ENCODE measurements at regions not wholly inside any gene's neighbourhood (a gene's known extent, or its start where the extent isn't known, plus 50 kb on each side); places are given as distances from the start of the nearest gene placed in this dataset.
"Not testable (repeated sequence)": the region's sequence is repeated elsewhere in the genome, so short reads cannot be mapped to it uniquely, and the experiment has no call there.

DNA sequence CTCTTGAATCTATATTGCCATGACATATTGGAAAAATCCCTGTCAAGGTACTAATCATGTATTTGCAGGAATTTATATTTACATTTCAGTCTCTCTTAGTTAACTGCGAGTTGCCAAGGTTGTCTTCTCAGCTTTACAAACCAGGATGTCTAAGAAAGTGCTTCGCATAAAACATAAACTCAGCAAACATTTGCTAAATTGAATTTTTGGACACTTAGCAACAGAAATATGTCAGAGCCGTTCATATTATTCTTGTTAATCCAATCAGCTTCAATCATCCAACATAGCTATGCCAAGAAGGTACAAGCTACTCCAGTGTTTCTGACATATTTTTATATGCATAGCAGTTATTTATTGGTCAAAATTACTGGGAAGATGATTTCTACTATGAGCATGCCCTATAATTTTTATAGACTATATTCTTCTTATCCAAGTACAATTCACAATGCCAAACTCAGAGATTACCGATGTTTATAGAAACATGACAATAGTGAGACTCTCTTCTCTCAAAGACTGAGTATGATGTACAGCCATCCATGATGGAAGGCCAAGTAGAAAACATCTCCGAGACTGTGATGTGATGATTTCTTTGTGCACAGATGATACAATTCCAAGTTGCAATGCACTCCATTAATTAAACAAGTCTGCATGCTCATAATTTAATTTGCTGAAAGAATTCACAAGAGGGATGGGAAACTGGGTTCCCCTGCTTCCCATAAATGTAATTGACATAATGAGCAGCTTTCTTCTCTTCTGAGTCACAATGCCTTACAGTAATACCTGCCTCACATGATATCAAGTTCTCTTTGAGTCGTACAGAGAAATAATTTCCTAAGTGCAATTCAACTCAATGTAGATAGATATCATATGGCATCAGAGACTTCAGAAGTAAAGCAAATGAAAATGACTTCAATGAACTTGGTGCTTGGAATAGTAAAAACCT, 776.3 kb downstream of the EFNB2 start:
- no peak for DNase-seq (ENCODE audit: extremely low read depth in 1 of 2, low read depth in 1 of 2)

DNA sequence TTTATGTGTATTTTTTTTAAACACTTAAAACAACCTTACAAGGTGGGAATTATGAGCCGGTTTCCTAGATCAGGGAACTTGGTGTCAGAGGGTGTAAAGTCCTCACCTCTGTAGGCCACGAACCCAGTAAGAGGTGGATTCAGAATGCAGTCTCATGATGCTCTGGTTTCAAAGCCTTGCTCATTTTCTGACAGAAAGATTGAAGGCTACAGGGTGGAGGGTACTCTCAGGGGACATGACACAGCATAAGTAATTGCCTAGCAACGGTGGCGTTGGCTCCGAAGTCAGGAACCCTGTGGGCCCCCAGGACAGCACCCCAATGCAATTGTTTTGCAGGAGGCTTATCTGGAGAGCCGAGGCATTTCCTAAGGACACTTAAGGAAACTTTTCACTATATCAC, 794.7 kb downstream of the EFNB2 start:
- DNase-seq (ENCODE audit: extremely low read depth in 1 of 2, low read depth in 1 of 2) = no peak

DNA sequence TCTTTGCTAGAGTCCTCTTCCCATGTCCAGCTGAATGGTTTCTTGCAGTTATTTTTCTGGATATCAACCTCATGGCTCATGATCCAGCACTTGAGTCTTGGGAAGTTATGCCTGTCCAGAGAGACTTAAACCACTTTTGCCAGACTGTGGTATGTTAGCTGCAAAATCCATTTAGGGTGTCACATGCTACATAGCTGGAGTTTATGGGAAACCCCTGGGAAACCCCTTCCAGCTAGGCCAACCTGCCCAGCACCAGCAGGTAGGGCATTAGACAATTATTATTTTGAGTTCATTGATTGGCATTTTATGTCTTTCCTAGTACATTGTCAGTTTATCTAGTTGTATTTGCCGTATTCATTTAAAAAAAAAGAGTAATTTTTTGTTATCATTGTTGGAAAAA, 797.8 kb downstream of the EFNB2 start:
- DNase-seq (ENCODE audit: extremely low read depth in 1 of 2, low read depth in 1 of 2) = no peak

DNA sequence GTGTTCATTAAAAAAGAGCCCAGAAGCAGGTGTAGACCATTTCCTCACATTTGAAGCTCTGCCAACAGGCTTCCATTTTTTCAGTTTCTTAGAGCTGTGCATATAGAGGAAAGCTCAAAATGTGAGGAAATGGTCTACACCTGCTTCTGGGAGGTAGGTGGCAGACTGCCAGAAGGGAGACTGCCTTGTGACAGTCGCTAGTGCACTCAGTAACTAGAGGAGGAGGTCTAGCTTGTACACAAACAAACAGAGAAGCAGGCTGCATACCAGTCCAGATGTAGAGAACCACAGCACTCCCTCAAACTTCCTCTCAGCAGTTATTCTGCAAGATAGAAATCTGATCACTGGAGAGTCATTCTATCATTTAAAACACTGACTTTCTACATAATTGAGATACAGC, 800.2 kb downstream of the EFNB2 start:
- DNase-seq (ENCODE audit: extremely low read depth in 1 of 2, low read depth in 1 of 2) = no peak

DNA sequence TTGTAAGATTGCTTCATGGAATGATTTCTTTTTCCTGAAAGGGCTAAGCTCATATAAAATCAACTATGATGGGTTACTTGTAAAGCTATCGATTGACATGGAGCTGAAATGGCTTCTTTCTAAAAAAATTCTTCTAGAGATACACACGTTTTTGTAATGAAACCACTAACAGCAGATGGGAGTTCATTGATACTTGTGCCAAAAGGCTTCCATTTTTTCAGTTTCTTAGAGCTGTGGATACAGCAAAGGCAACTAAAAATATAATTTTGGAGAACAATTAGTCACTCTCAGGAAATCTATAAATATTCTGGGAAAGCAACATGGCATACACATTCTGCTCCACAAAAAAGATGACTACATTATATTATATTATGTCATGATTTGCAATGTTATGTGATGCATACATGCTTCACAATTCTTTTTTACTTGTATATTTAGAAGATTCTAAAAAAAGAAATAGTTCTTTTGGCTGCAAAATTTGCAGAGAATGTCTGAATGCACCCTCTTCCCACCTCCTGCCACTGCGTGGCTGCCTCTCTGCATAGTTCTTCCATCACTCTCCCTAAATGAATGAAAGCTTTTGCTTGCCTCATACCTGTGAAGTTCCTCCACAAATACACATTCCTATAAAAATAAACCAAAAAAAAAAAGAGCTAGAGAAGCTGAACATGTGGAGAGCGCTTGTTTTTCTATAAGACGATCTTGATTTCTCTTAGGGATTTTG, 802.5 kb downstream of the EFNB2 start:
- no peak for DNase-seq (ENCODE audit: extremely low read depth in 1 of 2, low read depth in 1 of 2)

DNA sequence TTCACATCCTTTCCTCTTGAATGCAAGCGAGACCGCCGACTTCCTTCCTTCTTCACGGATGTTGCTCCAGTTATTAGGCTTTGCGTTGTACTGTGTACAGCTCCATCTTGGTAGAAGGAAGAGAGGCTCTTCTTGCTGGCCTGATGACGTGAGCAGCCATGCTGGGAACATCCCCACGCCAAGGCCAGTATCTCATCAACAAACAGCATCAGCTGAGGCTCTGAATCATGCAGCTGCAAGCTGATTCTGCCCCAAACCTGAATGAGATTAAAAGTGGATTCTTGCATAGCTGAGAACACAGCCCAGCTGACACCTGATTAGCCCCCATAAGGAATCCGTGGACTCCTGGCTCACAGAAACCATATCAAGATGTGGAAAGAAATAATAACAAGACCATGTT, 809.6 kb downstream of the EFNB2 start:
- DNase-seq (ENCODE audit: extremely low read depth in 1 of 2, low read depth in 1 of 2) = no peak

DNA sequence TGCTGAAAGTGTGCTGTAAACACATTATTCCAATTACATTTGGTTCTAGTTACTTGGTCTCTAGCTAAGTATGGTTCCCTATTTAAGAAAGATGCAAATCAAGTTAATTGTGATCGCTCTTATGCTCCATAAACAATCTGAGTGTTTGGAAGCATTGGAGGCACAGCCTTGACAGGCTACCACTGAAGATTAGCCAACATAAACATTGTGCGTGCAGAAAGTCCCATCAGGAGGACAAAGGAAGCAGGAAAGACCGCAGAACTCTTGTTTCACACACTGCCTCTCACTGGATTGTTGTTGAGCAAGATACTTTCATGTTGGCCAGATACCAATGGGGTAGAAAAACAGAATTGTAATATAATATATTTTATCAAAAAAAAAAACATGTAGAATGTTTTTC, 814.4 kb downstream of the EFNB2 start:
- DNase-seq (ENCODE audit: extremely low read depth in 1 of 2, low read depth in 1 of 2) = no peak

DNA sequence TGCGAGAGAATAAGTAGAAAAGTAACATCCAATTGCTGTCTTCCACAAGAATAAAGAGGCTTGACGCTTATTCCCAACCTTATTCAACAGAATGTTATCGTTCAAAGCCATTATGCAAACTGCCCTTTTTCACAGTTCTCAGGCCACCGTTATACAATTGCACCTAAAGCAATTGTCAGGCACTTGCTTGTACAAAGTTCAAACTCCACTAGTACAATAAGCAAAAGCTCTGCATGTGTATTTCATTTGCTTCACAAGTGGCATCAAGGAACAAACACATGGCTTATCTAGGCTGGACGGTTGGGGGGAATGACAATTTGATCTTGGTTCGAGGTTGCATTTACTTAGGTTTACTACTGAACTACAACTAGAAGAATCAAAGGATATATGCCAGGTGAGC, 815.6 kb downstream of the EFNB2 start:
- no peak for DNase-seq (ENCODE audit: extremely low read depth in 1 of 2, low read depth in 1 of 2)

DNA sequence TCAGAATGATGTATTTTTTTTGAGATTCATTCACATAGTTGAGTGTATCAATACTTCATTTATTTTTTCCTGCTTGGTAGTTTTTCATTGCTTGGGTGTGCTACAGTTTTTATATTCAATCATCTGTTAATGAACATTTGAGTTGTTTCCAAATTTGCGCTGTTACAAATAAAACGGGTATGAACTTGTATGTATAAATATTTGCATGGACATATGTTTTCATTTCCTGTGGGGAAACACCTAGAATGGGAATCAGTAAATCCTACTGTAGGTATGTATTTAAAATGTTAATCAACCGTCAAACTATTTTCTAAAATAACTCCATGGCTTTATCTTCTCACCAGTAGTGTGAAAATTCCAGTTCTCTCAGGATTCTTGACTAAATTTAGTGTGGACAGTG, 826.3 kb downstream of the EFNB2 start:
- DNase-seq (ENCODE audit: extremely low read depth in 1 of 2, low read depth in 1 of 2) = no peak

DNA sequence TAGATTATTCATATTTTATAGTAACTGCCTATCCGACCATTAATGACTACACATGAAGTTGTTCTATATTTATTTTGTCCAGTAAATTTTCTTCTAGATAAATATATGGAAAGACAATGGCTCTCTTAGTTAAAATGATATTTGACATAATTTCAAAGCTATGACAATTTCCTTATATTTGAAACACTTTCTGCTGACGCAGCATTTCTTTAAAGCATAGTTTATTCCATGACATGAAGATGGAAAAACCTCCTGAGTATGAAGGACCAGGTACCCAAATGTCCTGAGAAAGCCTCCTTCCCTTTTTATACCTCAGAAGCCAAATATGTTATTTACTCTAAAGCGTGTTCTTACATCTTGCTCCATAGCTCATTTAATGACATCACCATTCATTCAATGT, 831.6 kb downstream of the EFNB2 start:
- DNase-seq (ENCODE audit: extremely low read depth in 1 of 2, low read depth in 1 of 2) = no peak

DNA sequence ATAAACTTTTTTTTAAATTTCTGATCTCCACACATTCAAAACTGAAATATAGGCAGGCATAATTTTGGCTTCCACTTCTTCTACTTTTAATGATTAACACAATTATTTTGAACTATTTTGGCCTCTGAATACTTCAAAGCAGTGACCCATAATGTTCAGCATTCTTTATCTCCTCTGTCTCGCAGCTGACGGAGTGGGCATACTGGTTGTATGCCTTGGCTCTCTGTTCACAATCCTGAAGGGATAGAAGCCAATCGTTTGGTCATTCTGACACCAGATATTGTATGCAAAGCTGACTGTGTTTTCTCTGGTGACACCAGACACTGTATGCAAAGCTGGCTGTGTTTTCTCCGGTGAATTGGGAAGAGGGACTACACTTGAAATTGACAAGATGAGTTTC, 833.0 kb downstream of the EFNB2 start:
- DNase-seq (ENCODE audit: extremely low read depth in 1 of 2, low read depth in 1 of 2) = no peak

DNA sequence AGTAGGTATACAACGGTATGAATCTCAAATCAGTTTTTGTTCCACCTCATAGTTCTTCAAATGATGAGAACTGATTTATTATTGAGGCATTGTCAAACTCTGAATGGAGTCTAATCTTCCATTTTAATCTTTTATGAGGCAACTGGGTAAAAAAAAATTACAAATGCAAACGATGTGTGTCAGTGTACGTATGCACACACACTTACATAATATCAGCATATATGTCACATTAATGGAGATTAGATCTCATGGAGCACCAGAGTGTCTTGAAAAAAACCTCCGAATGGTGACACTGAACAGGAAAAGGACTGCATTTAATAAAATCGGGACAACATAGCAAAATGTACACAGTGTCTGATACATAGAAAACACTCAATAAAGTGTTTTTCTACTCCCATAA, 842.7 kb downstream of the EFNB2 start:
- no peak for DNase-seq (ENCODE audit: extremely low read depth in 1 of 2, low read depth in 1 of 2)

DNA sequence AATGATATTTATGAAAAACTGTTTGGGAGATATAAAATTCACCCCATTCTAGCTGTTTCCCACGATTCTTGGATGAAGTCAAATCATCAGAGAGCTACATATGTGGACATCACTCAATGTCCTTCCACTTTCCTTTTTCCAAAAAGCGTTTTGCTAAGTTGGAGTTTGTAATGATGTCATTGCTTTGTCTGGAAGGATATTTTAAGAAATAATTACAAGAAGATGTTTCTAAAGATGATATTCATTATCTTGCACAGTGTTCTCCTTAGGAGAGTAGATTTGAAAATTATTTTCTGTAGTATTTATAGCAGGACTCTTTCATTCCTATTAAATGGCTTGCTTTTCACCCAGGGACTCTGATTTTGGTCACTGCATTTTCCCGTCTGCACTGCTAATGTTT, 851.2 kb downstream of the EFNB2 start:
- no peak for DNase-seq (ENCODE audit: extremely low read depth in 1 of 2, low read depth in 1 of 2)

DNA sequence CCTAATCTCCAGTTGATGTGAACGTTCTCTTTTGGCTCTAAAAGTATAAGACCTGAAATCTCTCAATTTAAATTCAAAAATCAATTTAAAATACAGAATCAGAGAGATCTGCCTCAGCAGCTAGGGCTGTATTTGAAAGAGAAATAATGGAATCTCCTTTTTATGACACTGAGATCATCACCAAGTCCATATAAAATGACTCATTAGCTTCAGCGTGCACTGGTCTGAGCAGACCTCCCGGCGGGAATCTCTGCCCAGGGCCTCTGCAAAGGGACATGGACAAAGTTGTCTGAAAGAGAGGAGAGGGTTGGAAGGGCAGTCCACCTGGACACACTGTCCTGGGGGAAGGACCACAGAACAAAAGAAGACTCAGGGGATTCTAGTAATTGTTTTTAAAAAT, 855.6 kb downstream of the EFNB2 start:
- no peak for DNase-seq (ENCODE audit: extremely low read depth in 1 of 2, low read depth in 1 of 2)

DNA sequence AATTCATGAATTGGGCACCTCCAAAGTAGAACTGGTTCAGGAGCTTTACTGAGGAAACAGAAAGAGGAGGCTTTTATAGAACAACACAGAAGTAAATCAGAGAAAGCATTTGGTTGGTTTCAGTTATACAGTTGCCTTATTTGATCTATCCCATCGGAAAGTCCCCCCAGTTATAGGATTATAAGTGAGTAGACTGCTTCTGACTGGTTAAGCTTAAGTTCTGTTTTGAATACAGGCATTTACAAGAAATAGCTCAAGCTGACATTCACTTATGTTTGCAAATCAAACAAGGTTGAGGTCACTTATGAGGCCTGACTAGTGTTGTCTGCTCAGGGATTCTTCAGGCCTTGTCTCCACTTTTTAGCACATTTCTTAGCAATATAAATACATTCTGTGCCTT, 857.4 kb downstream of the EFNB2 start:
- DNase-seq (ENCODE audit: extremely low read depth in 1 of 2, low read depth in 1 of 2) = no peak

DNA sequence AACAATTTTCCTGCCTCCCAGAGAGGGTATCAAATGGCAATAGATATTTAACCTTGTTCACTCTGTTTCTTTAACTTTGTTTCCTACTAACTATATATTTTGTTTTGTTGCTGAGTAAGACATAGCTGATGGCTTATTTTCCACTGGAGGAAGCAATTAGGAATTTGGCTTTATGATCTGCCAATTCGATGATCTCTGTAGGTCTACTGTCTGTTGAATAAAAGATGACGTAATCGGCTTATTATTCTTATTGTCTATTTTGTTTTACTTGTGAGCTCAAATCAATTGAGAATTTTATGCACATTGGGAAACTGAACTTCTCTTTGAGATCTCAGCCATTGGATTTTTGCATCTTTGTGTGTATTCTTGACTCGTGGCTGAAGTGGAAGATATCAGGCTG, 862.6 kb downstream of the EFNB2 start:
- DNase-seq (ENCODE audit: extremely low read depth in 1 of 2, low read depth in 1 of 2) = no peak

DNA sequence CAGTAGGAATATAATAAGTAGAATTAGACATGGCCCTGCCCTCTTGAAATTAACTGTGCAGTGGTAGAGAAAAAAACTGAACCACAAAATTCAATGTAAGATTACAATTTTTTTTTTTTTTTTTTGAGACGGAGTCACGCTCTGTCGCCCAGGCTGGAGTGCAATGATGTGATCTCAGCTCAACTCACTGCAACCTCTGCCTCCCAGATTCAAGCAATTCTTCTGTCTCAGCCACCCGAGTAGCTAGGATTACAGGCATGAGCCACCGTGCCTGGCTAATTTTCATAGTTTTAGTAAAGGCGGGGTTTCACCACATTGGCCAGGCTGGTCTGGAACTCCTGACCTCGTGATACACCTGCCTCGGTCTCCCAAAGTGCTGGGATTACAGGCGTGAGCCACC, 864.3 kb downstream of the EFNB2 start:
- not testable (repeated sequence) for DNase-seq (ENCODE audit: extremely low read depth in 1 of 2, low read depth in 1 of 2)

DNA sequence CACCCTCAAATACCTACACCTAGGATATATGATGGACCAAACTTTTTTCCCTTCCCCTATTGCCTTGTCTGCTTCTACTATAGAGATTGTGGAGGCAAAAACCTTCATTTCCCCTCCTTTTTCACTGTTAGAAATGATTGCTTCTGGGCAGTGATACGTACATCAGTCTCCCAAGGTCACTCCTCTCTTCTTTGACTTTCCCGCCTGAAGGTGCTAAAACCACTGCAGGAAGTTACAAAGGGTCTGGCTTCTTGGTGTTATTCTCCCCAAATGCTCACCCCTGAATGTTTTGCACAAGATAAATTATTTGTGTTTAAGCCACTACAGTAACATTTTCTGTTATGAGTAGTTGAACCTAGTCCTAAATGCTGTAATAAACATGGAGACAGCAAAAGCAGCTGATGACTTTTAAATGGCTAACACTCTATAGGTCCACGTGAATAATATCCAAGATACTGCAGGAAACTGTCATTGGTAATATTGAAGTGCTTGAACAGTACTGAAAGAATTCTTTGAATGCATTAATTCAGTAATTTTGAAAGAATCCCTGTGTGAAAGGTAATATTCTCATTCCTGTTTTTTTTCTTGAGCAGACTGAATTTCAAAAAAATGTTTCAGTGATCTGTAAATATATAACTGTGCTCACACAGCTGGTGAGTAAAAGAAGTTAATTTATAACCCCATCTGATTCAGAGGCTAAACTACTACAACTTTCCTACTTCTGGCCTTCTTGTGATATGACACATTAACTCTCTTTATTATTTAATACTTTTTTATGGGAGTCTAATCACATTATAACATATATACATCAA, 865.1 kb downstream of the EFNB2 start:
- no peak for DNase-seq (ENCODE audit: extremely low read depth in 1 of 2, low read depth in 1 of 2)

DNA sequence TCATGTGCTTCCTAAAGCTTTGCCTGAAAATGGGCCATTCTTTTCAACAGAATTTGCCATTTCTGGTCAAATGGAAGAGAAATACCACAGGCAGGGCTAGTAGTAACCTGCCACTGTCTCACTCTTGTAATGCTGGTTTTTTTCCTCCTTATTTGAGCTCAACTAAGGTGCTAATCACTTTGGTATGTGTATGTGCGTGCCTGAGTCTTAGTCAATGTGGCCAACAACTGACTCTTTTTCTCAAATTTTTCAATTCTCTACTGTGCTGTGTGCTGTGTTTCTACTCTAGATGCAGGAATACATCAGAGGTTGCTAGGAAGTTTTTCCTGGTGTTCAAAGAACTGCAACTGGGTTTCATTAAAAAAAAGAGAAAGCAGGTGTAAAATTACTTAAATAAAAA, 870.2 kb downstream of the EFNB2 start:
- DNase-seq (ENCODE audit: extremely low read depth in 1 of 2, low read depth in 1 of 2) = no peak

DNA sequence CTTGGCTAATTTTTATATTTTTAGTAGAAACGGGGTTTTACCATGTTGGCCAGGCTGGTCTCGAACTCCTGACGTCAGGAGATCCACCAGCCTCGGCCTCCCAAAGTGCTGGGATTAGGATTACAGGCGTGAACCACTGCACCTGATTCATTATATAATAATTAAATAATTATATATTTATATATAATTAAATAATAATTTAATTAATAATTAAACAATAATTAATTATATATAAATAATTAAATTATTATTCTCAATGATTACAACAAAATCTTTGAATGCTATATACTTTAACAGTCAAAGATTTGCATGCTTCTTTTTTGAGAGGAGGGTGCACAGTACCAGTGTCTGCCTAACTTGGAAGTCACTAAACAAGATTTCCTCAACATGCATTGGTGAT, 872.3 kb downstream of the EFNB2 start:
- no peak for DNase-seq (ENCODE audit: extremely low read depth in 1 of 2, low read depth in 1 of 2)

DNA sequence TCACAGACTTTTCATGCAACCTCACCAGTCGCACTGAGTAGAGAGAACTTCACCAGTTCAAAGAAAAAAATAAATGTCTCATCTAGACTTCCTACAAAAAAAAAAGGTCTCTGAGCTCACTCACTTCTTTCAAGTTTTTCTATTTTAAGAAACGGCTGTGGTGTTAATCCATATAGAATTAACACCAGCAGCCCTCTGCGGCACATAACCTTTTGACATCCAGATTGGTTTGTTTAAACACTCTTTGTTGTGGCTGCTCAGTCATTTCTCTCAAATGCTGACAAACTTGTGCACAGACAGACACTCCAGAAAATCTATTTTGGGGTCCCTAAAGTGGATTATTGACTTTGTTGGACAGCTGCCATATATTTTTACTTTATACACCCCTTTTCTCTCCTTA, 874.9 kb downstream of the EFNB2 start:
- no peak for DNase-seq (ENCODE audit: extremely low read depth in 1 of 2, low read depth in 1 of 2)

DNA sequence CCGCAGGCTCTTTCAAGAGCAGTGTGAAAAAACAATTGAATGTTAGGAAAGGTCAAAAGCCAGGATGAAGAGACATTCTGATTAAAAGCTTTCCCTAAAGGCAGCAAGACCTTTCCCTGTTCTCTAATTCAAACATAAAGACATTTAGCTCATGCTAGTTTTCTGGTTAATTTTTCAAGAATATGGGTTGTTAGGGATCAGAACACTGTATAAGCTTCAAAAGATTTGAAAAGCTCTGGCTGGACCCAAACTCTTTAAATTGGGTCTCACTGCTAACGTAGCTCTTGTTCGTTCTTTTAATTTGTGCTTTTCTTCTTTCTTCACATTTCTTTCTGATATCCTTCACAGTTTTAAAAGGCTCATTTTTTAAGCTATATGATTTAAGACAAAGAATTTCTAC, 877.0 kb downstream of the EFNB2 start:
- no peak for DNase-seq (ENCODE audit: extremely low read depth in 1 of 2, low read depth in 1 of 2)
